Peyer's patch (tissue), 4 donors: ENCODE measurements at regions not wholly inside any gene's neighbourhood (a gene's known extent, or its start where the extent isn't known, plus 50 kb on each side); places are given as distances from the start of the nearest gene placed in this dataset.
"Not testable (repeated sequence)": the region's sequence is repeated elsewhere in the genome, so short reads cannot be mapped to it uniquely, and the experiment has no call there.

Experiments used
- DNase-seq, 3 donors: peaks; one replicate each; pipeline ENCODE4 v3.0.0-alpha.2; 2017 to 2019
- H3K27ac ChIP-seq, 4 donors: fragments of 200-600 bp; sonication (generic); one replicate each; pipeline ENCODE4 v1.5.1; 2016 to 2019
- H3K27me3 ChIP-seq, 2 donors: fragments of 200-600 bp; sonication (generic); one replicate each; pipeline ENCODE4 v1.5.1; 2019
- H3K36me3 ChIP-seq, 3 donors: fragments of 200-600 bp; sonication (generic); one replicate each; pipeline ENCODE4 v1.5.1; 2016 to 2019
- H3K4me1 ChIP-seq, 4 donors: fragments of 200-600 bp; sonication (generic); one replicate each; pipeline ENCODE4 v1.5.1; 2016 to 2019
- H3K4me3 ChIP-seq, 4 donors: fragments of 200-600 bp; sonication (generic); 1 replicate in 3 of 4; 2 replicates in 1 of 4; pipeline ENCODE4 v1.5.1; 2016 to 2019; ENCODE audit warnings: mild to moderate bottlenecking in 1 of 4
- H3K9me3 ChIP-seq, 4 donors: fragments of 200-600 bp; sonication (generic); one replicate each; pipeline ENCODE4 v1.5.1; 2016 to 2019; ENCODE audit warnings: mild to moderate bottlenecking in 1 of 4
- POLR2A ChIP-seq, 2 donors: fragments of 450-650 bp; IDR thresholded peaks; one replicate each; pipeline ENCODE4 v1.5.1; 2017; ENCODE audit warnings: antibody characterized with exemption in 2 of 2, mild to moderate bottlenecking in 2 of 2, moderate library complexity in 2 of 2
- TF ChIP-seq, protein P1 (sequence below), 6 experiments: fragments of 450-650 bp in 4 of 6; fragments of 200-600 bp in 2 of 6; sonication (generic) in 1 of 6; IDR thresholded peaks; one replicate each; pipeline ENCODE4 v1.5.1; 2017 to 2019; ENCODE audit warnings: antibody characterized with exemption in 6 of 6, mild to moderate bottlenecking in 3 of 6, moderate library complexity in 1 of 6

DNA sequence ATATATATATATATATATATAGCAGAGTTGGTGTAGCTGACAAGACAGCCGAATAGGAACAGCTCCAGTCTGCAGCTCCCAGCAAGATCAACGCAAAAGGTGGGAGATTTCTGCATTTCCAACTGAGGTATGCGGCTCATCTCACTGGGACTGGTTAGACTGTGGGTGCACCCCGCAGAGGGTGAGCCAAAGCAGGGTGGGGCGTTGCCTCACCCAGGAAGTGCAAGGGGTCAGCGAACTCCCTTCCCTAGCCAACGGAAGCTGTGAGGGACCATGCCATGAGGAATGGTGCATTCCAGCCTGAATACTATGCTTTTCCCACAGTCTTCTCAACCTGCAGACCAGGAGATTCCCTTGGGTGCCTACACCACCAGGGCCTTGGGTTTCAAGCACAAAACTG lies 81.7 kb upstream of the ST3GAL6 start:
- TF ChIP-seq POLR2A (IDR thresholded peaks at IDR 0.05), result no peak
- TF ChIP-seq, protein P1, sequence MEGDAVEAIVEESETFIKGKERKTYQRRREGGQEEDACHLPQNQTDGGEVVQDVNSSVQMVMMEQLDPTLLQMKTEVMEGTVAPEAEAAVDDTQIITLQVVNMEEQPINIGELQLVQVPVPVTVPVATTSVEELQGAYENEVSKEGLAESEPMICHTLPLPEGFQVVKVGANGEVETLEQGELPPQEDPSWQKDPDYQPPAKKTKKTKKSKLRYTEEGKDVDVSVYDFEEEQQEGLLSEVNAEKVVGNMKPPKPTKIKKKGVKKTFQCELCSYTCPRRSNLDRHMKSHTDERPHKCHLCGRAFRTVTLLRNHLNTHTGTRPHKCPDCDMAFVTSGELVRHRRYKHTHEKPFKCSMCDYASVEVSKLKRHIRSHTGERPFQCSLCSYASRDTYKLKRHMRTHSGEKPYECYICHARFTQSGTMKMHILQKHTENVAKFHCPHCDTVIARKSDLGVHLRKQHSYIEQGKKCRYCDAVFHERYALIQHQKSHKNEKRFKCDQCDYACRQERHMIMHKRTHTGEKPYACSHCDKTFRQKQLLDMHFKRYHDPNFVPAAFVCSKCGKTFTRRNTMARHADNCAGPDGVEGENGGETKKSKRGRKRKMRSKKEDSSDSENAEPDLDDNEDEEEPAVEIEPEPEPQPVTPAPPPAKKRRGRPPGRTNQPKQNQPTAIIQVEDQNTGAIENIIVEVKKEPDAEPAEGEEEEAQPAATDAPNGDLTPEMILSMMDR (IDR thresholded peaks at IDR 0.05), result no peak

DNA sequence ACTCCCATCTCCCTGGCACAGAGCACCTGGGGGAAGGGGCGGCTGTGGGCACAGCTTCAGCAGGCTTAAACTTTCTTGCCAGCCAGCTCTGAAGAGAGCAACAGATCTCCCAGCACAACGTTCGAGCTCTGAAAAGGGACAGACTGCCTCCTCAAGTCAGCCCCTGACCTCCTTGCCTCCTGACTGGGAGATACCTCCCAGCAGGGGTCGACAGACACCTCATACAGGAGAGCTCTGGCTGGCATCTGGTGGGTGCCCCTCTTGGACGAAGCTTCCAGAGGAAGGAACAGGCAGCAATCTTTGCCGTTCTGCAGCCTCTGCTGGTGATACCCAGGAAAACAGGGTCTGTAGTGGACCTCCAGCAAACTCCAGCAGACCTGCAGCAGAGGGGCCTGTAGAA lies 80.7 kb upstream of the ST3GAL6 start:
- not testable (repeated sequence) for H3K4me3 ChIP-seq, H3K9me3 ChIP-seq, H3K4me1 ChIP-seq, H3K27me3 ChIP-seq, H3K27ac ChIP-seq, H3K36me3 ChIP-seq, DNase-seq

More for the DNA sequence above, 81.7 kb upstream of the ST3GAL6 start:
- Histone ChIP-seq H3K36me3 (no peaks in the 10 kb centered on the region), H3K4me1 (no peaks in the 10 kb centered on the region), H3K4me3 (no peak overlapping the region), H3K27me3 (no peaks in the 10 kb centered on the region), H3K9me3 (no peaks in the 10 kb centered on the region), H3K27ac (no peak overlapping the region)
- no peak for DNase-seq

DNA sequence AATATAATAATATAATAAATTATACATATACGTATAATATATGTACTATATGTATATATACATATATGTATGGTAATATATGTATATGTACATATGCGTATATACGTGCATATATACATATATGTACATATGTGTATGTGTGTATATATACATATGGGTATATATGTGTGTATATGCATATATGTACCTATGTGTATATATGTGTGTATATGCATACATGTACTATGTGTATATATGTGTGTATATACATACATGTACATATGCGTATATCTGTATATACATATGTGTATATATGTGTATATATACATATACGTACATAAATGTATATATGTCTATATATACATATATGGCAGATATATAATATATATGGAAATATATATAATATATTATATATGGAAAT lies 74.8 kb upstream of the ST3GAL6 start:
- DNase-seq, result no peak
- Histone ChIP-seq H3K36me3 (no peaks in the 10 kb centered on the region), H3K27ac (no peak overlapping the region), H3K4me1 (no peaks in the 10 kb centered on the region), H3K27me3 (no peaks in the 10 kb centered on the region), H3K4me3 (no peak overlapping the region), H3K9me3 (no peaks in the 10 kb centered on the region)
- no peak for TF ChIP-seq POLR2A (IDR thresholded peaks at IDR 0.05)
- TF ChIP-seq, protein P1 (IDR thresholded peaks at IDR 0.05), result no peak

DNA sequence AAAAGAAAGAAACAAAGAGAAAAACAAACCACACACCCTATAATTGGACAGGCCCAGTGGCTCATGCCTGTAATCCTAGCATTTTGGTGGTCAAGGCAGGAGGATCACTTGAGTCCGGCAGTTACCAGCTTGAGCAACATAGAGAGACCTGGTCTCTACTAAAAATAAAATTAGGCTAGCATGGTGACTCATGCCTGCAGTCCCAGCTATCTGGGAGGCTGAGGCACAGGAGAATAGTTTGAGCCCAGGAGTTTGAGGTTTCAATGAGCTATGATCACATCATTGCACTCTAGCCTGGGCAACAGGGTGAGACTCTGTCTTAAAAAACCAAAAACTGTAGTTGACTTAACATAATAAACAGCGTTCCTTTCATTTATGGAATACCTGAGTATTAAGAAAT lies 72.3 kb upstream of the ST3GAL6 start:
- no peaks in the 10 kb centered on the region for H3K27me3 ChIP-seq
- no peak for DNase-seq

DNA sequence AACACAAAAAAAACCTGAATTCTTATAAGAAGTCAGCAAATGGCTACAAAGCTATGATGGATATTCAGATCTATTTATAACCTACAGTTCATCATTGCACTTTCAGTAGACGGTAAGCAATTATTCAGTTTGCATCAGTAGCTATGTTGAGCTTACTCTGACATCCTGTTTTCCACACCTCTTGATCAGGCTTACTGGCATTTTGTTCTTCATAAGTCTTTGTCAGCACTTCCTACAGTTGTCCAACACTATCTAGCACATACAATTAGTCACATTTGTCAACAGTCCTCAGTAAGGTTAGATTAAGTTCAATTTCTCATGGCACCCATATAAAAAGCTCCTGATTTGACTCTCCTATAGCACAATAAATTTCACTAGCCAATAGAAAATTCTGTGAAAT lies 71.2 kb upstream of the ST3GAL6 start:
- TF ChIP-seq, protein P1 (IDR thresholded peaks at IDR 0.05), result no peak
- TF ChIP-seq POLR2A (IDR thresholded peaks at IDR 0.05), result no peak
- Histone ChIP-seq H3K36me3 (no peaks in the 10 kb centered on the region), H3K4me3 (no peak overlapping the region), H3K27ac (no peak overlapping the region), H3K4me1 (no peaks in the 10 kb centered on the region), H3K27me3 (no peaks in the 10 kb centered on the region), H3K9me3 (no peaks in the 10 kb centered on the region)
- no peak for DNase-seq

More for the DNA sequence above, 72.3 kb upstream of the ST3GAL6 start:
- H3K4me3 ChIP-seq, result no peak overlapping the region
- H3K27ac ChIP-seq, result no peak overlapping the region
- H3K9me3 ChIP-seq, result no peaks in the 10 kb centered on the region
- TF ChIP-seq, protein P1 (IDR thresholded peaks at IDR 0.05), result no peak
- no peak for TF ChIP-seq POLR2A (IDR thresholded peaks at IDR 0.05)
- no peaks in the 10 kb centered on the region for H3K36me3 ChIP-seq
- no peaks in the 10 kb centered on the region for H3K4me1 ChIP-seq

DNA sequence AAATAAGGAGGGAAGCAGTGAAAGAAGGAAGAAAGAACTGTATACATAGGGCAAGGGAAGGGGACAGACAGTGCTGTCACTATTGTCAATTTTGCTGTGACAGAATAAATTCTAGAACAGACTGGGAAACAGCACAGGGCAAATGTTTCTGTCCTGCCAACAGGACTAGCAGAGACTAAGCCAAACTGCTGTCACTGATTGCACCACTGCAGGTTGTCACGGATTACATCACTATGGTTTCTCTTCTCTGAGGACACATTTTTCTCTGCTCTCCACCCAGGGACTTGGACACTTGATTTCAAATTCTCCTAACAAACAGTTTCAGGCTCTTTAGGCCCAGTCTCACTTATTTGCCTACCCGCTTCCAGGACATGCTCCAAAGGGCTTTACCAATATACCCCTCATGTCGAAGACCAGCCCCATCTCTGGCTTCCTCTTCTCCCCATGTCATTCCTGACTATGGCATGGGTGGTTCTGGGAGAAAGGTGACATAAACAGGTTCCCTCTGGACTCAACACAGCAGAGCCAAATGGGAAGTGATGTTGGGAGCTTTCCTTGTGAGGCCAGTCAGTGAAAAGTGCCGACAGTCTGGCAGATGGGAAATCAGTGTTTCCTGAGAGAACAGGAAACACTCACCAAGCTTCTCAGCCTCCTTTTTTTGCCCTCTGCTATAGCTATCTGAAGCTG lies 70.2 kb upstream of the ST3GAL6 start:
- DNase-seq, result no peak
- Histone ChIP-seq H3K9me3 (no peaks in the 10 kb centered on the region), H3K27ac (no peak overlapping the region), H3K4me1 (no peaks in the 10 kb centered on the region), H3K36me3 (no peaks in the 10 kb centered on the region), H3K27me3 (no peaks in the 10 kb centered on the region), H3K4me3 (no peak overlapping the region)
- TF ChIP-seq, protein P1 (IDR thresholded peaks at IDR 0.05), result no peak
- TF ChIP-seq POLR2A (IDR thresholded peaks at IDR 0.05), result no peak
